WTC11 (cell line): ENCODE measurements at regions not wholly inside any gene's neighbourhood (a gene's known extent, or its start where the extent isn't known, plus 50 kb on each side); places are given as distances from the start of the nearest gene placed in this dataset.

Experiments
- ATAC-seq: fragments of 200-7000 bp; cut with Tn5 transposase; 2 replicates; pipeline ENCODE4 v1.10.0; 2021; ENCODE audit warnings: mild to moderate bottlenecking, moderate library complexity
- CTCF ChIA-PET: fragments of 300-600 bp; sonication (Branson Sonifier 250); formaldehyde crosslinking; loops from one replicate; lab custom pipeline; 2021; ENCODE audit warnings: antibody characterized with exemption; lab: Charles Lee
- POLR2A ChIA-PET: fragments of 350-600 bp; sonication (Branson Sonifier 250); formaldehyde crosslinking; loops from one replicate; lab custom pipeline; 2021; ENCODE audit warnings: antibody characterized with exemption; lab: Charles Lee
- DNase-seq: peaks from one replicate; pipeline ENCODE4 v3.0.0; 2021; ENCODE audit warnings: low spot score
- H3K27ac Mint-ChIP-seq: 2 replicates; pipeline ENCODE4 v1.8.0; 2021; ENCODE audit warnings: mixed read lengths
- H3K27me3 Mint-ChIP-seq: 2 replicates; pipeline ENCODE4 v1.8.0; 2021; ENCODE audit warnings: low read depth, mild to moderate bottlenecking, moderate library complexity, mixed read lengths
- H3K36me3 Mint-ChIP-seq: 2 replicates; pipeline ENCODE4 v1.8.0; 2021; ENCODE audit warnings: mixed read lengths
- H3K4me1 Mint-ChIP-seq: 2 replicates; pipeline ENCODE4 v1.8.0; 2022; ENCODE audit warnings: mixed read lengths
- H3K4me3 Mint-ChIP-seq: 2 replicates; pipeline ENCODE4 v1.8.0; 2021; ENCODE audit warnings: mild to moderate bottlenecking, moderate library complexity, mixed read lengths
- H3K9me3 Mint-ChIP-seq: 2 replicates; pipeline ENCODE4 v1.8.0; 2021; ENCODE audit warnings: mixed read lengths
- GRHL2 ChIP-seq: fragments of 250-450 bp; sonication (Bioruptor Pico); IDR thresholded peaks from 2 replicates; pipeline ENCODE4 v1.8.0; 2022; ENCODE audit warnings: mild to moderate bottlenecking, moderate library complexity; ENCODE audit not compliant: insufficient replicate concordance, severe bottlenecking
- NFE2L1 ChIP-seq: sonication (generic); formaldehyde crosslinking; IDR thresholded peaks from 2 replicates; pipeline ENCODE4 v1.8.1; 2023; ENCODE audit warnings: missing genetic modification reagents
- OVOL2 ChIP-seq: fragments of 250-450 bp; sonication (Bioruptor Pico); IDR thresholded peaks from 2 replicates; pipeline ENCODE4 v1.9.0; 2021; ENCODE audit warnings: mild to moderate bottlenecking, borderline replicate concordance
- TF ChIP-seq, protein P1 (sequence below): sonication (generic); formaldehyde crosslinking; IDR thresholded peaks from 2 replicates; pipeline ENCODE4 v1.8.0; 2022; ENCODE audit warnings: mild to moderate bottlenecking, missing genetic modification reagents
- TF ChIP-seq, protein P2 (sequence below): sonication (generic); formaldehyde crosslinking; conservative IDR thresholded peaks from 2 replicates; pipeline ENCODE4 v1.8.1; 2023; ENCODE audit warnings: mild to moderate bottlenecking, low read depth, missing genetic modification reagents, moderate library complexity
- TF ChIP-seq, protein P3 (sequence below): sonication (generic); formaldehyde crosslinking; IDR thresholded peaks from 2 replicates; pipeline ENCODE4 v1.8.0; 2022; ENCODE audit warnings: mild to moderate bottlenecking, missing genetic modification reagents
- TF ChIP-seq, protein P4 (sequence below): sonication (generic); formaldehyde crosslinking; IDR thresholded peaks from 2 replicates; pipeline ENCODE4 v1.8.0; 2022; ENCODE audit warnings: mild to moderate bottlenecking, missing genetic modification reagents
- TF ChIP-seq, protein P5 (sequence below): sonication (generic); formaldehyde crosslinking; IDR thresholded peaks from 2 replicates; pipeline ENCODE4 v1.8.0; 2023; ENCODE audit warnings: missing genetic modification reagents, mild to moderate bottlenecking, borderline replicate concordance
- TF ChIP-seq, protein P6 (sequence below): fragments of 250-450 bp; sonication (Bioruptor Pico); IDR thresholded peaks from 2 replicates; pipeline ENCODE4 v1.9.0; 2021; ENCODE audit warnings: moderate library complexity, mild to moderate bottlenecking, inconsistent platforms, borderline replicate concordance
- TF ChIP-seq, protein P7 (sequence below): sonication (generic); formaldehyde crosslinking; IDR thresholded peaks from 2 replicates; pipeline ENCODE4 v1.8.1; 2023; ENCODE audit warnings: mild to moderate bottlenecking, moderate library complexity, missing genetic modification reagents
- TF ChIP-seq, protein P8 (sequence below): fragments of 250-450 bp; sonication (Bioruptor Pico); IDR thresholded peaks from 2 replicates; pipeline ENCODE4 v1.9.0; 2021; ENCODE audit warnings: mild to moderate bottlenecking
- TF ChIP-seq, protein P9 (sequence below): fragments of 250-450 bp; sonication (Bioruptor Pico); conservative IDR thresholded peaks from 2 replicates; pipeline ENCODE4 v1.9.0; 2021; ENCODE audit warnings: mild to moderate bottlenecking

DNA sequence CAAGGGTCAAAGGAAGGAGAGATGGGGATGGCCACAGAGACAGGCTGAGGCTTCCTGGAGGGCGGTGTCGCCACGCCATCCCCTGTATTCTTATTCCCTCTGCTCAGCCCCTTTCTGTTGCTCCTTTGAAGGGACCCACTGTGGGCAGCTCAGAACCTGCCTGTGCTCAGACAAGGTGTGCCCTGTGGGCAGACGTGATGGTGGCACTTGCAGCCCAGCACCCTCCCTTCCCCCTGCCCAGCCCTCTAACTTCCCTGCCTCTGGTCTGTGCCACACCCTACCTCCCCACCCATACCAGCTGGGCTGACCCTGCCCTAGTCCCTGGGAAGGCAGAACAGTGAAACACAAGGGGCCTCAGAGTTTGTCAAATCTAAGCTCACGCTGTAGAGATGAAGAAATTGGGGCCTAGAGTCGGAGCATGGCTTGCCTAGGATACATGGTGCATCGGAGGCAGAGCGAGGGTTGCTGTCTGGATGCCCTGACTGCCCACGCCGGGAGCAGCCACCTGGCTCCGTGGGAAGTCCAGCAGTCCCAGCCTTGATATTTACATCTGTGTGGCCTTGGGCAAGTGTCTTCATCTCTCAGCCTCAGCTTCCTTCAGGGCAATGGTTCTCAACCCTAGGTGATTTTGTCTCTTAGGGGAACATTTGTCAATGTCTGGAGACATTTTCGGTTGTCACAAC is 68.6 kb upstream of the RUNX3 start:
- CTCF ChIA-PET: interaction anchor here (0.7 to 2.1 kb wide), 2 partner anchors 8 to 78 kb away, joined by 6 to 9 read pairs; no protein-coding TSS in a partner anchor
- TF ChIP-seq, protein P1, sequence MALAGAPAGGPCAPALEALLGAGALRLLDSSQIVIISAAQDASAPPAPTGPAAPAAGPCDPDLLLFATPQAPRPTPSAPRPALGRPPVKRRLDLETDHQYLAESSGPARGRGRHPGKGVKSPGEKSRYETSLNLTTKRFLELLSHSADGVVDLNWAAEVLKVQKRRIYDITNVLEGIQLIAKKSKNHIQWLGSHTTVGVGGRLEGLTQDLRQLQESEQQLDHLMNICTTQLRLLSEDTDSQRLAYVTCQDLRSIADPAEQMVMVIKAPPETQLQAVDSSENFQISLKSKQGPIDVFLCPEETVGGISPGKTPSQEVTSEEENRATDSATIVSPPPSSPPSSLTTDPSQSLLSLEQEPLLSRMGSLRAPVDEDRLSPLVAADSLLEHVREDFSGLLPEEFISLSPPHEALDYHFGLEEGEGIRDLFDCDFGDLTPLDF (CRISPR knock-in tag): no peak
- TF ChIP-seq, protein P2, sequence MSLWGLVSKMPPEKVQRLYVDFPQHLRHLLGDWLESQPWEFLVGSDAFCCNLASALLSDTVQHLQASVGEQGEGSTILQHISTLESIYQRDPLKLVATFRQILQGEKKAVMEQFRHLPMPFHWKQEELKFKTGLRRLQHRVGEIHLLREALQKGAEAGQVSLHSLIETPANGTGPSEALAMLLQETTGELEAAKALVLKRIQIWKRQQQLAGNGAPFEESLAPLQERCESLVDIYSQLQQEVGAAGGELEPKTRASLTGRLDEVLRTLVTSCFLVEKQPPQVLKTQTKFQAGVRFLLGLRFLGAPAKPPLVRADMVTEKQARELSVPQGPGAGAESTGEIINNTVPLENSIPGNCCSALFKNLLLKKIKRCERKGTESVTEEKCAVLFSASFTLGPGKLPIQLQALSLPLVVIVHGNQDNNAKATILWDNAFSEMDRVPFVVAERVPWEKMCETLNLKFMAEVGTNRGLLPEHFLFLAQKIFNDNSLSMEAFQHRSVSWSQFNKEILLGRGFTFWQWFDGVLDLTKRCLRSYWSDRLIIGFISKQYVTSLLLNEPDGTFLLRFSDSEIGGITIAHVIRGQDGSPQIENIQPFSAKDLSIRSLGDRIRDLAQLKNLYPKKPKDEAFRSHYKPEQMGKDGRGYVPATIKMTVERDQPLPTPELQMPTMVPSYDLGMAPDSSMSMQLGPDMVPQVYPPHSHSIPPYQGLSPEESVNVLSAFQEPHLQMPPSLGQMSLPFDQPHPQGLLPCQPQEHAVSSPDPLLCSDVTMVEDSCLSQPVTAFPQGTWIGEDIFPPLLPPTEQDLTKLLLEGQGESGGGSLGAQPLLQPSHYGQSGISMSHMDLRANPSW (CRISPR knock-in tag): no peak
- TF ChIP-seq, protein P3, sequence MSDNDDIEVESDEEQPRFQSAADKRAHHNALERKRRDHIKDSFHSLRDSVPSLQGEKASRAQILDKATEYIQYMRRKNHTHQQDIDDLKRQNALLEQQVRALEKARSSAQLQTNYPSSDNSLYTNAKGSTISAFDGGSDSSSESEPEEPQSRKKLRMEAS (CRISPR knock-in tag): no peak
- no peak for TF ChIP-seq NFE2L1 (CRISPR knock-in tag)
- no peak overlapping the region for H3K4me3 Mint-ChIP-seq
- ATAC-seq (no peak), DNase-seq (no peak)
- H3K9me3 Mint-ChIP-seq: no peaks in the 10 kb centered on the region
- no peaks in the 10 kb centered on the region for H3K4me1 Mint-ChIP-seq
- no peaks in the 10 kb centered on the region for H3K27me3 Mint-ChIP-seq
- POLR2A ChIA-PET: interaction anchor here (0.6 kb wide), 1 partner anchor 12 kb away, joined by 3 read pairs; no protein-coding TSS in a partner anchor
- no peaks in the 10 kb centered on the region for H3K36me3 Mint-ChIP-seq
- no peak overlapping the region for H3K27ac Mint-ChIP-seq

DNA sequence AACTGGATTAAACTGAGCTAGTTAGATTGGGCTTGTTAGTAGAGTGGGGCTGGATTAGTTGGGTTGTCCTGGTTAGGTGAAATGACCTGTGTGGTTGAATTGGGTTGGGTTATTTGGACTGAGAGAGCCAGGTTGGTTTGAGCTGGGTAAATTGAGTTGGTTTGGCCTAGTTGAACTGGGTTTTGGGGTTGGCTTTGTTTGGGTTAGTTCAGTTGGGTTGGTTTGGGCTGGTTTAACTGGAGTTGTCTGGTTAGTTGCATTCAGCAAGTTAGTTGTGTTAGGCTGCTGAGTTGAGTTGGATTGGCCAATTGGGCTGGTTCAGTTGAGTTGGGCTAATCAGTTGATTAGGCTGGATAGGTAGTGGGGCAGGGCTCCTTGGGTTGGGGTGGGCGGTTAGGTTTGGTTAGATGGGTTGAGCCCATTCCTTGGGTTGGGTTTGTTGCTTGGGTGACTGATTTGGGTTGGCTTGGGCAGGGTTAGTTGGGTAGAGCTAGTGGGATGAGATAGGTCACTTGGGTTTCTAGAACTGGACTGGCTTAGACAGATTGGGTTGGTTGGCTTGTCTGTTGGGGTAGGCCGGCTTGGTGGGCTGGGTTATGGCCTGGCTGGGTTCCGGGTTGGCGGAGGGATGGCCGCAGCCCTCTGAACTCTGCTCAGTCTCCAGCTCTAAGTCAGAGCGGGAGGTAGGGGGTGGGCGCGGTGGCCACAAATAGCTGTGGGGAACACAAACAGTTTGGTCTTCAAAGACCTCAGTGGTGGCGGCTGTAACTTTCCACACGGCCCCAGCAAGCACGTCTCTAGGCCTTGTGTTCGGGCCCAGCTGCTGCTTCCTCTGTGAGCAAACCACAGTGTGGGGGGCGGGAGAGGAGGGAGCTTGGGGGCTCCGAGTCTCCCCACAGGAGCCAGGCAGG is 67.2 kb upstream of the RUNX3 start:
- CTCF ChIA-PET: interaction anchor here (1.7 to 2.1 kb wide), 2 partner anchors 10 to 40 kb away, joined by 3 to 9 read pairs; no protein-coding TSS in a partner anchor
- TF ChIP-seq, protein P4, sequence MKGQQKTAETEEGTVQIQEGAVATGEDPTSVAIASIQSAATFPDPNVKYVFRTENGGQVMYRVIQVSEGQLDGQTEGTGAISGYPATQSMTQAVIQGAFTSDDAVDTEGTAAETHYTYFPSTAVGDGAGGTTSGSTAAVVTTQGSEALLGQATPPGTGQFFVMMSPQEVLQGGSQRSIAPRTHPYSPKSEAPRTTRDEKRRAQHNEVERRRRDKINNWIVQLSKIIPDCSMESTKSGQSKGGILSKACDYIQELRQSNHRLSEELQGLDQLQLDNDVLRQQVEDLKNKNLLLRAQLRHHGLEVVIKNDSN (CRISPR knock-in tag): no peak
- TF ChIP-seq, protein P5, sequence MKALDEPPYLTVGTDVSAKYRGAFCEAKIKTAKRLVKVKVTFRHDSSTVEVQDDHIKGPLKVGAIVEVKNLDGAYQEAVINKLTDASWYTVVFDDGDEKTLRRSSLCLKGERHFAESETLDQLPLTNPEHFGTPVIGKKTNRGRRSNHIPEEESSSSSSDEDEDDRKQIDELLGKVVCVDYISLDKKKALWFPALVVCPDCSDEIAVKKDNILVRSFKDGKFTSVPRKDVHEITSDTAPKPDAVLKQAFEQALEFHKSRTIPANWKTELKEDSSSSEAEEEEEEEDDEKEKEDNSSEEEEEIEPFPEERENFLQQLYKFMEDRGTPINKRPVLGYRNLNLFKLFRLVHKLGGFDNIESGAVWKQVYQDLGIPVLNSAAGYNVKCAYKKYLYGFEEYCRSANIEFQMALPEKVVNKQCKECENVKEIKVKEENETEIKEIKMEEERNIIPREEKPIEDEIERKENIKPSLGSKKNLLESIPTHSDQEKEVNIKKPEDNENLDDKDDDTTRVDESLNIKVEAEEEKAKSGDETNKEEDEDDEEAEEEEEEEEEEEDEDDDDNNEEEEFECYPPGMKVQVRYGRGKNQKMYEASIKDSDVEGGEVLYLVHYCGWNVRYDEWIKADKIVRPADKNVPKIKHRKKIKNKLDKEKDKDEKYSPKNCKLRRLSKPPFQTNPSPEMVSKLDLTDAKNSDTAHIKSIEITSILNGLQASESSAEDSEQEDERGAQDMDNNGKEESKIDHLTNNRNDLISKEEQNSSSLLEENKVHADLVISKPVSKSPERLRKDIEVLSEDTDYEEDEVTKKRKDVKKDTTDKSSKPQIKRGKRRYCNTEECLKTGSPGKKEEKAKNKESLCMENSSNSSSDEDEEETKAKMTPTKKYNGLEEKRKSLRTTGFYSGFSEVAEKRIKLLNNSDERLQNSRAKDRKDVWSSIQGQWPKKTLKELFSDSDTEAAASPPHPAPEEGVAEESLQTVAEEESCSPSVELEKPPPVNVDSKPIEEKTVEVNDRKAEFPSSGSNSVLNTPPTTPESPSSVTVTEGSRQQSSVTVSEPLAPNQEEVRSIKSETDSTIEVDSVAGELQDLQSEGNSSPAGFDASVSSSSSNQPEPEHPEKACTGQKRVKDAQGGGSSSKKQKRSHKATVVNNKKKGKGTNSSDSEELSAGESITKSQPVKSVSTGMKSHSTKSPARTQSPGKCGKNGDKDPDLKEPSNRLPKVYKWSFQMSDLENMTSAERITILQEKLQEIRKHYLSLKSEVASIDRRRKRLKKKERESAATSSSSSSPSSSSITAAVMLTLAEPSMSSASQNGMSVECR: no peak
- TF ChIP-seq, protein P6, sequence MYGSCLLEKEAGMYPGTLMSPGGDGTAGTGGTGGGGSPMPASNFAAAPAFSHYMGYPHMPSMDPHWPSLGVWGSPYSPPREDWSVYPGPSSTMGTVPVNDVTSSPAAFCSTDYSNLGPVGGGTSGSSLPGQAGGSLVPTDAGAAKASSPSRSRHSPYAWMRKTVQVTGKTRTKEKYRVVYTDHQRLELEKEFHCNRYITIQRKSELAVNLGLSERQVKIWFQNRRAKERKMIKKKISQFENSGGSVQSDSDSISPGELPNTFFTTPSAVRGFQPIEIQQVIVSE (CRISPR knock-in tag): no peak
- TF ChIP-seq OVOL2 (no peak), GRHL2 (CRISPR knock-in tag) (no peak)
- TF ChIP-seq, protein P7, sequence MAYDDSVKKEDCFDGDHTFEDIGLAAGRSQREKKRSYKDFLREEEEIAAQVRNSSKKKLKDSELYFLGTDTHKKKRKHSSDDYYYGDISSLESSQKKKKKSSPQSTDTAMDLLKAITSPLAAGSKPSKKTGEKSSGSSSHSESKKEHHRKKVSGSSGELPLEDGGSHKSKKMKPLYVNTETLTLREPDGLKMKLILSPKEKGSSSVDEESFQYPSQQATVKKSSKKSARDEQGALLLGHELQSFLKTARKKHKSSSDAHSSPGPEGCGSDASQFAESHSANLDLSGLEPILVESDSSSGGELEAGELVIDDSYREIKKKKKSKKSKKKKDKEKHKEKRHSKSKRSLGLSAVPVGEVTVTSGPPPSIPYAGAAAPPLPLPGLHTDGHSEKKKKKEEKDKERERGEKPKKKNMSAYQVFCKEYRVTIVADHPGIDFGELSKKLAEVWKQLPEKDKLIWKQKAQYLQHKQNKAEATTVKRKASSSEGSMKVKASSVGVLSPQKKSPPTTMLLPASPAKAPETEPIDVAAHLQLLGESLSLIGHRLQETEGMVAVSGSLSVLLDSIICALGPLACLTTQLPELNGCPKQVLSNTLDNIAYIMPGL (CRISPR knock-in tag): no peak
- TF ChIP-seq, protein P8, sequence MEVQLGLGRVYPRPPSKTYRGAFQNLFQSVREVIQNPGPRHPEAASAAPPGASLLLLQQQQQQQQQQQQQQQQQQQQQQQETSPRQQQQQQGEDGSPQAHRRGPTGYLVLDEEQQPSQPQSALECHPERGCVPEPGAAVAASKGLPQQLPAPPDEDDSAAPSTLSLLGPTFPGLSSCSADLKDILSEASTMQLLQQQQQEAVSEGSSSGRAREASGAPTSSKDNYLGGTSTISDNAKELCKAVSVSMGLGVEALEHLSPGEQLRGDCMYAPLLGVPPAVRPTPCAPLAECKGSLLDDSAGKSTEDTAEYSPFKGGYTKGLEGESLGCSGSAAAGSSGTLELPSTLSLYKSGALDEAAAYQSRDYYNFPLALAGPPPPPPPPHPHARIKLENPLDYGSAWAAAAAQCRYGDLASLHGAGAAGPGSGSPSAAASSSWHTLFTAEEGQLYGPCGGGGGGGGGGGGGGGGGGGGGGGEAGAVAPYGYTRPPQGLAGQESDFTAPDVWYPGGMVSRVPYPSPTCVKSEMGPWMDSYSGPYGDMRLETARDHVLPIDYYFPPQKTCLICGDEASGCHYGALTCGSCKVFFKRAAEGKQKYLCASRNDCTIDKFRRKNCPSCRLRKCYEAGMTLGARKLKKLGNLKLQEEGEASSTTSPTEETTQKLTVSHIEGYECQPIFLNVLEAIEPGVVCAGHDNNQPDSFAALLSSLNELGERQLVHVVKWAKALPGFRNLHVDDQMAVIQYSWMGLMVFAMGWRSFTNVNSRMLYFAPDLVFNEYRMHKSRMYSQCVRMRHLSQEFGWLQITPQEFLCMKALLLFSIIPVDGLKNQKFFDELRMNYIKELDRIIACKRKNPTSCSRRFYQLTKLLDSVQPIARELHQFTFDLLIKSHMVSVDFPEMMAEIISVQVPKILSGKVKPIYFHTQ (CRISPR knock-in tag): no peak
- TF ChIP-seq, protein P9, sequence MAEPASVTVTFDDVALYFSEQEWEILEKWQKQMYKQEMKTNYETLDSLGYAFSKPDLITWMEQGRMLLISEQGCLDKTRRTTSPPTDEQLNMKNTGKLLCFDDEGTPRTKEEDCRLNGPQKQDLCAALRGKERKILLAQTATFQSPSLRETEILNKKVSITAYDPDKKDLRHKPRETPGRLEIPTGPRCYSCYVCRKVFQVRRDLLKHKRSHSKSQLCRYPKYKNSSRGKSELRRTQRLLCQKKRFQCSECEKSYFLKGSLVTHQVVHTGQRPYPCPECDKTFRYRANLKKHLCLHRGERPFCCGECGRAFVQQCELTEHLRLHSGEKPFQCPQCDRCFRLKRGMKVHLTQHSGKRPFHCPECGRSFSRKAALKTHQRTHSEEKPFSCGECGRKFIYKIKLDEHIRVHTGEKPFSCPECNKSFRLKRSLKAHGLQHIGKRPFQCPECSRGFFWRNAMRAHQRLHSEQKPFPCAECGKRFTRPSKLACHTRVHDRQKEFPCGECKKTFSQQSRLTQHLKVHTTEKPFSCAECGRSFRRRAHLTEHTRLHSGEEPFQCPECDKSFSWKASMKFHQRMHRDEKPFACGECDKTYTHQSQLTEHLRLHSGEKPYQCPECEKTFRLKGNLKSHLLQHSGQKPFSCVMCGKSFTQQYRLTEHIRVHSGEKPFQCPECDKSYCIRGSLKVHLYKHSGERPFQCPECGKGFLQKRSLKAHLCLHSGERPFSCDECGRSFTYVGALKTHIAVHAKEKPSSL (CRISPR knock-in tag): no peak

More for the DNA sequence above, 67.2 kb upstream of the RUNX3 start:
- H3K36me3 Mint-ChIP-seq: no peaks in the 10 kb centered on the region
- no peak overlapping the region for H3K4me3 Mint-ChIP-seq
- H3K27ac Mint-ChIP-seq: no peak overlapping the region; the same call in 1 of the 2 replicates
- H3K4me1 Mint-ChIP-seq: no peaks in the 10 kb centered on the region
- POLR2A ChIA-PET: no interaction called here
- H3K9me3 Mint-ChIP-seq: no peaks in the 10 kb centered on the region
- H3K27me3 Mint-ChIP-seq: no peaks in the 10 kb centered on the region
- no peak for ATAC-seq
- DNase-seq: no peak
